ENCODE measurements at regions not wholly inside any gene's neighbourhood (a gene's known extent, or its start where the extent isn't known, plus 50 kb on each side); places are given as distances from the start of the nearest gene placed in this dataset.

GRCh38 chr5:158285698-158286097, 426.8 kb upstream of the CLINT1 start:
- no peak overlapping the region for H3K27ac ChIP-seq
- no peaks in the 10 kb centered on the region for H3K36me3 ChIP-seq
- H3K27me3 ChIP-seq = no peaks in the 10 kb centered on the region
- DNase-seq (ENCODE audit: low spot score in 2 of 2) = no peak
- H3K4me3 ChIP-seq = no peak overlapping the region
- H3K4me1 ChIP-seq = peaks cover 3% of the 10 kb centered on the region
- WGBS = 86% methylated on average over 6 of the region's 6 CpGs
- TF ChIP-seq POLR2AphosphoS5 (IDR thresholded peaks at IDR 0.05) (no peak), EP300 (IDR thresholded peaks at IDR 0.05) (no peak), POLR2A (IDR thresholded peaks at IDR 0.05) (no peak), CTCF (IDR thresholded peaks at IDR 0.05) (no peak)
- H3K9me3 ChIP-seq = no peaks in the 10 kb centered on the region

- no peak overlapping the region for H3K27ac ChIP-seq
- TF ChIP-seq EP300 (IDR thresholded peaks at IDR 0.05) (no peak), POLR2A (IDR thresholded peaks at IDR 0.05) (no peak), CTCF (IDR thresholded peaks at IDR 0.05) (no peak), POLR2AphosphoS5 (IDR thresholded peaks at IDR 0.05) (no peak)
- H3K27me3 ChIP-seq = no peaks in the 10 kb centered on the region
- WGBS = 88% methylated on average over 2 of the region's 2 CpGs
- no peaks in the 10 kb centered on the region for H3K36me3 ChIP-seq
- peaks cover 3% of the 10 kb centered on the region for H3K4me1 ChIP-seq
- H3K4me3 ChIP-seq = no peak overlapping the region
- H3K9me3 ChIP-seq = no peaks in the 10 kb centered on the region
- DNase-seq (ENCODE audit: low spot score in 2 of 2) = no peak
Measured at GRCh38 chr5:158284242-158284641, 425.3 kb upstream of the CLINT1 start.

GRCh38 chr5:158283397-158283796, 424.5 kb upstream of the CLINT1 start:
- Histone ChIP-seq H3K4me3 (no peak overlapping the region), H3K36me3 (no peaks in the 10 kb centered on the region), H3K27me3 (no peaks in the 10 kb centered on the region), H3K4me1 (peaks cover 3% of the 10 kb centered on the region), H3K27ac (no peak overlapping the region), H3K9me3 (no peaks in the 10 kb centered on the region)
- 80% methylated on average over 4 of the region's 4 CpGs for WGBS
- no peak for TF ChIP-seq CTCF (IDR thresholded peaks at IDR 0.05)
- TF ChIP-seq POLR2AphosphoS5 (IDR thresholded peaks at IDR 0.05) = no peak
- TF ChIP-seq EP300 (IDR thresholded peaks at IDR 0.05) = no peak
- TF ChIP-seq POLR2A (IDR thresholded peaks at IDR 0.05) = no peak
- DNase-seq (ENCODE audit: low spot score in 2 of 2) = no peak

GRCh38 chr5:158278216-158278925, 419.4 kb upstream of the CLINT1 start:
- H3K27ac ChIP-seq = no peak overlapping the region
- no peak for DNase-seq (ENCODE audit: low spot score in 2 of 2)
- no peaks in the 10 kb centered on the region for H3K36me3 ChIP-seq
- TF ChIP-seq CTCF (IDR thresholded peaks at IDR 0.05) (no peak), POLR2AphosphoS5 (IDR thresholded peaks at IDR 0.05) (no peak), EP300 (IDR thresholded peaks at IDR 0.05) (no peak), POLR2A (IDR thresholded peaks at IDR 0.05) (no peak)
- no peaks in the 10 kb centered on the region for H3K9me3 ChIP-seq
- no peak overlapping the region for H3K4me3 ChIP-seq
- WGBS = 84% methylated on average over 4 of the region's 4 CpGs
- H3K27me3 ChIP-seq = peaks cover 4% of the 10 kb centered on the region
- H3K4me1 ChIP-seq = no peaks in the 10 kb centered on the region

GRCh38 chr5:158277276-158277675, 418.3 kb upstream of the CLINT1 start:
- no peak for DNase-seq (ENCODE audit: low spot score in 2 of 2)
- peaks cover 4% of the 10 kb centered on the region for H3K27me3 ChIP-seq
- H3K4me1 ChIP-seq = no peaks in the 10 kb centered on the region
- TF ChIP-seq POLR2AphosphoS5 (IDR thresholded peaks at IDR 0.05) (no peak), EP300 (IDR thresholded peaks at IDR 0.05) (no peak), CTCF (IDR thresholded peaks at IDR 0.05) (no peak), POLR2A (IDR thresholded peaks at IDR 0.05) (no peak)
- H3K4me3 ChIP-seq = no peak overlapping the region
- H3K27ac ChIP-seq = no peak overlapping the region
- WGBS = 64% methylated on average over 6 of the region's 6 CpGs
- H3K9me3 ChIP-seq = no peaks in the 10 kb centered on the region
- H3K36me3 ChIP-seq = no peaks in the 10 kb centered on the region
